Brain microvascular endothelial cell (primary cell): ENCODE measurements at regions not wholly inside any gene's neighbourhood (a gene's known extent, or its start where the extent isn't known, plus 50 kb on each side); places are given as distances from the start of the nearest gene placed in this dataset.
A peak's percentile ranks its signal among the peaks of the same experiment; 100 is the strongest.

Source experiments
- DNase-seq: peaks from one replicate; pipeline ENCODE4 v3.0.0-alpha.2; 2020
- H3K27ac ChIP-seq: fragments of 250-450 bp; sonication (Bioruptor Pico); 2 replicates; pipeline ENCODE4 v1.5.1; 2020; ENCODE audit warnings: mild to moderate bottlenecking, moderate library complexity
- H3K27me3 ChIP-seq: fragments of 250-450 bp; sonication (Bioruptor Pico); replicated peaks from 2 replicates; pipeline ENCODE4 v1.5.1; 2020; ENCODE audit warnings: mild to moderate bottlenecking
- H3K36me3 ChIP-seq: fragments of 250-450 bp; sonication (Bioruptor Pico); replicated peaks from 2 replicates; pipeline ENCODE4 v1.5.1; 2020; ENCODE audit warnings: mild to moderate bottlenecking
- H3K4me3 ChIP-seq: 2 replicates; pipeline ENCODE4 v1.5.1; 2011; ENCODE audit warnings: low read depth, mild to moderate bottlenecking, control low read depth, low read length, moderate library complexity
- in situ Hi-C: cut with HindIII; loops from 2 replicates; pipeline ENCODE4 v1.10.0; 2017; ENCODE audit warnings: low sequenced_read_pairs, low pct_ligation_motif_present
- TF ChIP-seq, protein P1 (sequence below): IDR thresholded peaks from 2 replicates; pipeline ENCODE4 v1.5.1; 2011; ENCODE audit warnings: low read depth, mild to moderate bottlenecking, moderate library complexity, low read length, control low read depth, inconsistent platforms; ENCODE audit errors: missing control alignments

DNA sequence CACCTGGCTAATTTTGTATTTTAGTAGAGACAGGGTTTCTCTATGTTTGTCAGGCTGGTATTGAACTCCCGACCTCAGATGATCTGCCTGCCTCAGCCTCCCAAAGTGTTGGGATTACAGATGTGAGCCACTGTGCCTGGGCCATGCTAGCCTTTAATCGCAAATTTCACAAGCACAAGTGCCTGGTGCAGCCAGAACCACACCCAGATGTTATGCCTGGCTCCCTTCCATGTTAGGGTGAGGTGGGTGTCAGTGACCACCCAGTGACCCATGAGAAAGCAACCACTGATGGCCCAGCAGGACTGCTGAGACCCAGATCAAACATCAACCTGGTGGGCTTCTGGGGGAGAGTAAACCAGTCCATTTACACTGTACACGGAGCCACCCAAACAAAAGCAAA is 241.9 kb downstream of the CDH11 start:
- in situ Hi-C loops, result no loop called here
- Histone ChIP-seq H3K36me3 (no peaks in the 10 kb centered on the region), H3K27me3 (no peaks in the 10 kb centered on the region), H3K4me3 (no peak overlapping the region), H3K27ac (no peak overlapping the region)
- DNase-seq, result no peak
- TF ChIP-seq, protein P1, sequence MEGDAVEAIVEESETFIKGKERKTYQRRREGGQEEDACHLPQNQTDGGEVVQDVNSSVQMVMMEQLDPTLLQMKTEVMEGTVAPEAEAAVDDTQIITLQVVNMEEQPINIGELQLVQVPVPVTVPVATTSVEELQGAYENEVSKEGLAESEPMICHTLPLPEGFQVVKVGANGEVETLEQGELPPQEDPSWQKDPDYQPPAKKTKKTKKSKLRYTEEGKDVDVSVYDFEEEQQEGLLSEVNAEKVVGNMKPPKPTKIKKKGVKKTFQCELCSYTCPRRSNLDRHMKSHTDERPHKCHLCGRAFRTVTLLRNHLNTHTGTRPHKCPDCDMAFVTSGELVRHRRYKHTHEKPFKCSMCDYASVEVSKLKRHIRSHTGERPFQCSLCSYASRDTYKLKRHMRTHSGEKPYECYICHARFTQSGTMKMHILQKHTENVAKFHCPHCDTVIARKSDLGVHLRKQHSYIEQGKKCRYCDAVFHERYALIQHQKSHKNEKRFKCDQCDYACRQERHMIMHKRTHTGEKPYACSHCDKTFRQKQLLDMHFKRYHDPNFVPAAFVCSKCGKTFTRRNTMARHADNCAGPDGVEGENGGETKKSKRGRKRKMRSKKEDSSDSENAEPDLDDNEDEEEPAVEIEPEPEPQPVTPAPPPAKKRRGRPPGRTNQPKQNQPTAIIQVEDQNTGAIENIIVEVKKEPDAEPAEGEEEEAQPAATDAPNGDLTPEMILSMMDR, result no peak

DNA sequence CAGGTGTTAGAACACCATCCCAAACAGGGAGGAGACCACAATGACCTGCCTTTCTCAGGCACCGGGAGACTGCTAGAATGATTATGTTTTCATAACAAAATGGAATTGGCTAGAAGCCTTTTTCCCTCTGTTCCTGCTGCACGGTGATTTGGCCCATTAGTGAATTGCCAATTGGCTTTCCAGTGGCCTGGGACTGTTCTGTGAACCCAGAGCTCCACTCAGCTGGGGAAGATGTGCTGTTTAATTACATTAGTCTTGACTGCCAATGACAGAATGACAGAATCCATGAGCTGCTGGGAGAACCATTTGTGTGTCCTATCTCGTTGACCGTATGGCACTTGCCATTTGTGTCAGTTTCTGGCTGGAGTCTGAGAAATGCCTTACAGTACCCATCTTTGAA is 242.9 kb downstream of the CDH11 start:
- no peaks in the 10 kb centered on the region for H3K36me3 ChIP-seq
- H3K4me3 ChIP-seq, result no peak overlapping the region
- DNase-seq, result no peak
- no peaks in the 10 kb centered on the region for H3K27me3 ChIP-seq
- TF ChIP-seq, protein P1, result no peak
- no peak overlapping the region for H3K27ac ChIP-seq
- in situ Hi-C loops, result no loop called here

DNA sequence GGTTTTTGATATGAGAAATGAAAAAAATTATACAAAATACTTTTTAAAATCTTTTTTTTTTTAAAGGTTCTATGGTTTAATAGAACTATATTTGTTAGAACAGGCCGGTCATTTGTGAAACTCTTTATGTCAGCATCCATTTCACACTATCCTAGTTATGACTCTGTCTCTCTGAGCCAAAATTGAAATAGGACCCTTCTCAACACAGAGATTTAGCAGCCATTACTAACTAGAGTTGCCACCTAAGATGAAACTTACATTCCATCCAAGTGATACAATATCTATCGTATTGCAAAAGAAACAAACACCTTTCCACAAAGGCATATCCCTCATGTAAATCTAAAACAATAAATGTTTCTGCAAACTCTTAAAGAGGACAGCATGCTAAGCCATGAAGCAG is 249.8 kb downstream of the CDH11 start:
- DNase-seq, result no peak
- TF ChIP-seq, protein P1, result no peak

DNA sequence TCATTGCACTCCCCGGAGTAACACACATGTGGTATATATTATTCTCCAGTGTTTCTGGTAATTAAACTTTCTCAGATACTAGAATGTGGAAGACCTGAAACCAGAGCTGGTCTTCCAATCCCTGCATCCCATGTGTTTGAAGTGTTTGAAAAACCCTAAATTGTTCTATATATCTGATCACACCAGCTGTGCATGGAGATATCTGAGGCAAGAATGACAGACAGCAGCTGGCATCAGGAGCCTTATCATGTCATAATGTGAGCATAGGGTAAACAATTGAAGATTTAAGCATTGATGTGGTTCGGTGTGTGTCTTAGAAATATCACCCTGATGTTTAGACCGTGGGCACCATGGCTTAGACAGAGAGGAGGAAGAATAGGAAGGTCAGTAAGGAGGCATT is 251.0 kb downstream of the CDH11 start:
- Histone ChIP-seq H3K27ac (no peak overlapping the region), H3K27me3 (no peaks in the 10 kb centered on the region), H3K36me3 (no peaks in the 10 kb centered on the region), H3K4me3 (no peak overlapping the region)
- TF ChIP-seq, protein P1, result no peak
- no peak for DNase-seq
- in situ Hi-C loops, result no loop called here

More for the DNA sequence above, 249.8 kb downstream of the CDH11 start:
- Histone ChIP-seq H3K4me3 (no peak overlapping the region), H3K27me3 (no peaks in the 10 kb centered on the region), H3K27ac (no peak overlapping the region), H3K36me3 (no peaks in the 10 kb centered on the region)
- in situ Hi-C loops, result no loop called here

DNA sequence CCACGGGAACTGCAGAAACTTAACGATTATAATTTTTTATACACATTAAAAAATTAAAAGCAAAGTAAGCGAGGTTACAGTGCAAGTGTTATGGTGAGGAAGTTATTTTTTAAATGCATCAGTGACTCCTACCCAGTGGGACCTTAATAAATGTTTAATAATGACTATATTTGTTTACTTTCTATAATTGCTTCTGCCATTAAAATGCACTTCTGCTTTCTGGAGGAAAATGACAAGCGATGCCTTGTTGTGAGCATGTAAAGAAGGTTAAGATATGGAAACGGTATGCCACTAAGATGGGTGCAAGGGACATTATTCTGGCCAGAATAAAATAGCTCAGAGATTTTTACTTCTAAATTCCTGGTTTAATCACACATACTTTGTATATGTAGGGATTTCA is 252.1 kb downstream of the CDH11 start:
- Histone ChIP-seq H3K27ac (no peak overlapping the region), H3K4me3 (no peak overlapping the region), H3K36me3 (no peaks in the 10 kb centered on the region), H3K27me3 (no peaks in the 10 kb centered on the region)
- TF ChIP-seq, protein P1, result no peak
- no peak for DNase-seq
- in situ Hi-C loops, result no loop called here

DNA sequence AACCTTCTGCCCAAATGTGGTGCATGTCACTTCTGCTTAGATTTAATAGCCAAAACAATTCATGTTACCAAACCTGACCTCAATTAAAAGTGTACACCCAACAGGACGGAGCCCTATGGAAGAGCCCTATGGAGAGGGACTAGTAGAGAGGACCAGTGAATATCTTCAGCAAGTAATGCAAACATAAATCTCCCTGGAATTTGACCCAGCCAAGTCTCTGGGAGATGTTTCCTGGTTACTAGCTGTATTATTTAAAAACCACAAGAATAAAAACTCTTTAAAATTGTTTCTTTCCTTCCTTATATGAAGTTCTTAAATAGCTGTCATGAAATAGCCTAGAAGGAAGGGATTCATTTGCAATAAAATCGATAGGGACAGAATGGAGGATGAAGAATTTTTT is 255.8 kb downstream of the CDH11 start:
- peak; percentile 31 for DNase-seq
- Histone ChIP-seq H3K27ac (peak overlapping the region; percentile 94), H3K36me3 (no peaks in the 10 kb centered on the region), H3K27me3 (no peaks in the 10 kb centered on the region), H3K4me3 (no peak overlapping the region)
- in situ Hi-C loops, result no loop called here
- TF ChIP-seq, protein P1, result no peak
